K562 (cell line): ENCODE measurements at regions not wholly inside any gene's neighbourhood (a gene's known extent, or its start where the extent isn't known, plus 50 kb on each side); places are given as distances from the start of the nearest gene placed in this dataset.

Source experiments
- ATAC-seq: fragments of 200-7000 bp; cut with Tn5 transposase; 3 replicates; pipeline ENCODE4 v1.9.1; 2020; ENCODE audit warnings: moderate library complexity
- BruUV-seq: library from RNA; stranded (reverse); fragments of 400-500 nt; replicated peaks from 2 replicates; lab custom pipeline; 2021; lab: Mats Ljungman, UMichigan
- CTCF ChIA-PET: fragments of 300-600 bp; formaldehyde crosslinking; extraction: SDS; loops from one replicate; lab custom pipeline; 2021; ENCODE audit warnings: low intra/inter-chr PET ratio; lab: Yijun Ruan, JAX
- POLR2A ChIA-PET: fragments of 300-600, 350-650 bp; sonication (Branson Sonifier 250); formaldehyde crosslinking; extraction: SDS; loops from one replicate; lab custom pipeline; 2021; ENCODE audit warnings: antibody characterized with exemption, inconsistent platforms; lab: Yijun Ruan, JAX
- DNase-seq, 4 experiments: peaks; one replicate each; pipeline versions ENCODE4 v3.0.0 to v3.0.0-alpha.2; 2011 to 2018; ENCODE audit warnings: low spot score in 3 of 4, mixed read lengths in 3 of 4; ENCODE audit errors: extremely low read depth in 1 of 4
- FAIRE-seq: peaks from 2 replicates; lab custom pipeline; 2011; peaks lifted over from hg19 to GRCh38; lab: Jason Lieb, UNC
- H2AFZ ChIP-seq: 2 replicates; pipeline ENCODE4 v1.6.0; 2011; ENCODE audit warnings: low read depth, low read length, control low read depth, inconsistent platforms
- H3K27ac ChIP-seq: fragments of 200-600 bp; 3 replicates; pipeline ENCODE4 v1.8.0; 2011; ENCODE audit warnings: low read depth, mild to moderate bottlenecking, control low read depth, inconsistent platforms, low read length, moderate library complexity, mixed read lengths; ENCODE audit errors: extremely low read depth
- H3K27me3 ChIP-seq, 2 experiments: fragments of 300-600 bp in 1 of 2; 2 replicates in 1 of 2; 3 replicates in 1 of 2; pipeline versions ENCODE4 v1.6.0 to v1.8.0; 2011; ENCODE audit warnings: inconsistent platforms in 2 of 2, low read length in 2 of 2, mild to moderate bottlenecking in 1 of 2, mixed read lengths in 1 of 2, moderate library complexity in 1 of 2; ENCODE audit not compliant: control insufficient read depth in 2 of 2, insufficient read depth in 2 of 2
- H3K36me3 ChIP-seq: fragments of 300-600 bp; 3 replicates; pipeline ENCODE4 v1.8.0; 2011; ENCODE audit warnings: mild to moderate bottlenecking, low read length, inconsistent platforms; ENCODE audit not compliant: control insufficient read depth, insufficient read depth
- H3K4me1 ChIP-seq, 2 experiments: fragments of 200-600 bp in 1 of 2; replicated peaks in 1 of 2; 2 replicates in 1 of 2; 3 replicates in 1 of 2; pipeline versions ENCODE4 v1.5.1 to v1.8.0; 2011; ENCODE audit warnings: inconsistent platforms in 2 of 2, low read length in 2 of 2, mild to moderate bottlenecking in 1 of 2, mixed read lengths in 1 of 2, moderate library complexity in 1 of 2; ENCODE audit not compliant: control insufficient read depth in 2 of 2, insufficient read depth in 2 of 2
- H3K4me2 ChIP-seq: 2 replicates; pipeline ENCODE4 v1.6.1; 2011; ENCODE audit warnings: low read length, control low read depth, inconsistent platforms, mixed read lengths; ENCODE audit not compliant: insufficient read depth
- H3K4me3 ChIP-seq: fragments of 200-600 bp; sonication (generic), shearing (Covaris generic); 2 replicates; pipeline ENCODE4 v1.5.1; 2016; ENCODE audit warnings: control low read depth, inconsistent platforms
- H3K79me2 ChIP-seq: fragments of 200-600 bp; 3 replicates; pipeline ENCODE4 v1.8.0; 2011; ENCODE audit warnings: low read length, inconsistent platforms; ENCODE audit not compliant: control insufficient read depth, insufficient read depth
- H3K9ac ChIP-seq, 2 experiments: 2 replicates each; pipeline versions ENCODE4 v1.6.0 to v1.6.1; 2011; ENCODE audit warnings: low read depth in 2 of 2, low read length in 2 of 2, control low read depth in 1 of 2, inconsistent platforms in 1 of 2, mild to moderate bottlenecking in 1 of 2, mixed read lengths in 1 of 2; ENCODE audit not compliant: insufficient read depth in 1 of 2
- H3K9me1 ChIP-seq: one replicate; pipeline ENCODE4 v1.6.0; 2011; ENCODE audit warnings: inconsistent platforms, mild to moderate bottlenecking, low read length, moderate library complexity; ENCODE audit not compliant: control insufficient read depth, insufficient read depth
- H3K9me3 ChIP-seq: replicated peaks from 2 replicates; pipeline ENCODE4 v1.5.1; 2011; ENCODE audit warnings: low read depth, low read length, inconsistent platforms; ENCODE audit not compliant: control insufficient read depth, insufficient read depth
- H4K20me1 ChIP-seq: replicated peaks from 2 replicates; pipeline ENCODE4 v1.6.1; 2011; ENCODE audit warnings: low read length, inconsistent platforms, mixed read lengths; ENCODE audit not compliant: control insufficient read depth, insufficient read depth
- ARID4B ChIP-seq: sonication (generic); formaldehyde crosslinking; IDR thresholded peaks from 2 replicates; pipeline ENCODE4 v1.8.0; 2022; ENCODE audit warnings: mild to moderate bottlenecking, missing genetic modification reagents
- CEBPB ChIP-seq: fragments of 450-650 bp; IDR thresholded peaks from 2 replicates; pipeline ENCODE4 v1.6.1; 2016; ENCODE audit warnings: missing genetic modification characterization, missing compliant biosample characterization
- HMGXB4 ChIP-seq: sonication (generic); formaldehyde crosslinking; IDR thresholded peaks from 2 replicates; pipeline ENCODE4 v1.8.1; 2023; ENCODE audit warnings: mild to moderate bottlenecking, missing genetic modification reagents
- KHSRP ChIP-seq: fragments of 450-650 bp; IDR thresholded peaks from 2 replicates; pipeline ENCODE4 v1.6.1; 2017
- NRF1 ChIP-seq, 2 experiments: fragments of 450-650 bp; IDR thresholded peaks in 1 of 2; conservative IDR thresholded peaks in 1 of 2; 2 replicates each; pipeline ENCODE4 v1.6.1; 2014; ENCODE audit warnings: mild to moderate bottlenecking in 2 of 2
- POLR2H ChIP-seq: IDR thresholded peaks from 2 replicates; pipeline ENCODE4 v1.6.1; 2016; ENCODE audit warnings: missing genetic modification characterization, low read depth, mild to moderate bottlenecking, control low read depth, missing compliant biosample characterization, moderate library complexity
- RBM17 ChIP-seq: fragments of 200-400 bp; formaldehyde crosslinking; IDR thresholded peaks from 2 replicates; pipeline ENCODE4 v1.6.1; 2017; ENCODE audit warnings: low read depth, mild to moderate bottlenecking, low read length, borderline replicate concordance
- TRIM24 ChIP-seq, 2 experiments: fragments of 450-650 bp; IDR thresholded peaks; 2 replicates each; pipeline ENCODE4 v1.6.1; 2016
- ZBED1 ChIP-seq: IDR thresholded peaks from 2 replicates; pipeline ENCODE4 v1.6.1; 2014
- ZBTB43 ChIP-seq: sonication (generic); formaldehyde crosslinking; IDR thresholded peaks from 2 replicates; pipeline ENCODE4 v1.8.0; 2023; ENCODE audit warnings: mild to moderate bottlenecking, missing genetic modification reagents
- WGBS: fragments of 100-300 bp; shearing (Covaris generic); methylation state at CpG from one replicate; pipeline ENCODE4 v1.1.6; 2016; ENCODE audit warnings: low coverage, mixed read lengths; ENCODE audit not compliant: insufficient coverage; ENCODE audit errors: missing lambda C conversion rate; 5-methylcytosine and 5-hydroxymethylcytosine counted together
- in situ Hi-C: fragments of 300-500 bp; cut with MboI; formaldehyde crosslinking; loops from 4 replicates; pipeline ENCODE4 v1.15.0; 2018; ENCODE audit warnings: inconsistent platforms, mixed read lengths
- intact Hi-C: fragments of 100-400 bp; cut with micrococcal nuclease; formaldehyde crosslinking; loops from 2 replicates; pipeline ENCODE4 v1.14.2; 2022
- TF ChIP-seq, protein P1 (sequence below): sonication (generic); formaldehyde crosslinking; IDR thresholded peaks from 2 replicates; pipeline ENCODE4 v1.8.1; 2023; ENCODE audit warnings: mild to moderate bottlenecking, missing genetic modification reagents
- TF ChIP-seq, protein P2 (sequence below): fragments of 250-450 bp; sonication (Bioruptor Pico); IDR thresholded peaks from 2 replicates; pipeline ENCODE4 v1.8.0; 2021; ENCODE audit warnings: moderate library complexity, mild to moderate bottlenecking, inconsistent platforms

- H3K36me3 ChIP-seq = no peaks in the 10 kb centered on the region
- ChIA-PET CTCF (no interaction called here), POLR2A (interaction anchor here (0.9 kb wide), 1 partner anchor 8 kb away, joined by 3 read pairs; no protein-coding TSS in a partner anchor)
- no peak overlapping the region for H3K4me3 ChIP-seq
- no TSS peak for BruUV-seq
- no peaks in the 10 kb centered on the region for H3K79me2 ChIP-seq
- no peak overlapping the region for H3K27ac ChIP-seq
- no peaks in the 10 kb centered on the region for H4K20me1 ChIP-seq
- no peak overlapping the region for H2AFZ ChIP-seq
- H3K9ac ChIP-seq = no peak overlapping the region
- 7% methylated on average over 5 of the region's 5 CpGs for WGBS
- peaks cover 8 to 56% of the 10 kb centered on the region in 2 experiments; a peak in 4 of 5 replicates for H3K27me3 ChIP-seq
- H3K4me1 ChIP-seq = no peaks in the 10 kb centered on the region; a peak in 1 of 5 replicates
- intact Hi-C loops (no loop called here), in situ Hi-C loops (no loop called here)
- no peaks in the 10 kb centered on the region for H3K9me3 ChIP-seq
- ATAC-seq = no peak
- no peak for DNase-seq
- TF ChIP-seq POLR2H (tag) = no peak
- TF ChIP-seq CEBPB (tag) = no peak
- TF ChIP-seq, protein P1, sequence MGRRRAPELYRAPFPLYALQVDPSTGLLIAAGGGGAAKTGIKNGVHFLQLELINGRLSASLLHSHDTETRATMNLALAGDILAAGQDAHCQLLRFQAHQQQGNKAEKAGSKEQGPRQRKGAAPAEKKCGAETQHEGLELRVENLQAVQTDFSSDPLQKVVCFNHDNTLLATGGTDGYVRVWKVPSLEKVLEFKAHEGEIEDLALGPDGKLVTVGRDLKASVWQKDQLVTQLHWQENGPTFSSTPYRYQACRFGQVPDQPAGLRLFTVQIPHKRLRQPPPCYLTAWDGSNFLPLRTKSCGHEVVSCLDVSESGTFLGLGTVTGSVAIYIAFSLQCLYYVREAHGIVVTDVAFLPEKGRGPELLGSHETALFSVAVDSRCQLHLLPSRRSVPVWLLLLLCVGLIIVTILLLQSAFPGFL (CRISPR knock-in tag) = no peak
- TF ChIP-seq, protein P2, sequence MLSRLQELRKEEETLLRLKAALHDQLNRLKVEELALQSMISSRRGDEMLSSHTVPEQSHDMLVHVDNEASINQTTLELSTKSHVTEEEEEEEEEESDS = no peak
- no peak for TF ChIP-seq KHSRP
- TF ChIP-seq RBM17 = no peak
- no peak for TF ChIP-seq NRF1 (conservative IDR thresholded peaks at IDR 0.05 in 1 of 2, IDR thresholded peaks at IDR 0.05 in 1 of 2)
- TF ChIP-seq ZBED1 = no peak
- no peak for TF ChIP-seq ZBTB43 (CRISPR knock-in tag)
- TF ChIP-seq TRIM24 (IDR thresholded peaks at IDR 0.05) = no peak
- no peak for TF ChIP-seq HMGXB4
- TF ChIP-seq ARID4B (CRISPR knock-in tag) = no peak
- TF ChIP-seq, all 486 proteins: peak for 0
- no peak for FAIRE-seq
- Histone ChIP-seq H3K4me2 (no peak overlapping the region), H3K9me1 (no peaks in the 10 kb centered on the region)
These were observed 69.3 kb upstream of the BZW1 start for GRCh38 chr2:200742426-200742825.
